Neural cell (in vitro differentiated cells): ENCODE measurements at regions not wholly inside any gene's neighbourhood (a gene's known extent, or its start where the extent isn't known, plus 50 kb on each side); places are given as distances from the start of the nearest gene placed in this dataset.

Experiments used
- H2AFZ ChIP-seq: fragments of 200-600, 300-800 bp; sonication (generic), shearing (Covaris generic); 2 replicates; pipeline ENCODE4 v1.6.0; 2014; ENCODE audit warnings: low read depth, mild to moderate bottlenecking, antibody characterized with exemption, low read length, moderate library complexity
- H3F3A ChIP-seq: fragments of 200-600 bp; shearing (Covaris generic); 2 replicates; pipeline ENCODE4 v1.6.1; 2016; ENCODE audit warnings: mild to moderate bottlenecking, moderate library complexity, mixed read lengths, antibody characterized with exemption, low read length; ENCODE audit not compliant: insufficient read depth, poor library complexity, severe bottlenecking
- H3K27ac ChIP-seq: fragments of 200-600, 300-800 bp; sonication (generic), shearing (Covaris generic); 2 replicates; pipeline ENCODE4 v1.5.1; 2014; ENCODE audit warnings: mild to moderate bottlenecking, low read length, moderate library complexity
- H3K27me3 ChIP-seq: fragments of 300-800, 200-600 bp; sonication (generic), shearing (Covaris generic); 2 replicates; pipeline ENCODE4 v1.6.0; 2014; ENCODE audit warnings: mild to moderate bottlenecking, low read depth, low read length, moderate library complexity; ENCODE audit not compliant: insufficient read depth
- H3K36me3 ChIP-seq: fragments of 300-800, 200-600 bp; sonication (generic), shearing (Covaris generic); 2 replicates; pipeline ENCODE4 v1.5.1; 2014; ENCODE audit warnings: mild to moderate bottlenecking, antibody characterized with exemption, low read length, moderate library complexity; ENCODE audit not compliant: insufficient read depth
- H3K4me2 ChIP-seq: fragments of 300-800, 200-600 bp; sonication (generic), shearing (Covaris generic); 2 replicates; pipeline ENCODE4 v1.6.0; 2014; ENCODE audit warnings: mild to moderate bottlenecking, low read length
- H3K4me3 ChIP-seq: fragments of 300-800, 200-600 bp; sonication (generic), shearing (Covaris generic); 2 replicates; pipeline ENCODE4 v1.5.1; 2014; ENCODE audit warnings: mild to moderate bottlenecking, low read length, moderate library complexity
- H3K79me2 ChIP-seq: fragments of 200-600 bp; shearing (Covaris generic); replicated peaks from 2 replicates; pipeline ENCODE4 v1.6.0; 2014; ENCODE audit warnings: mild to moderate bottlenecking, low read length, moderate library complexity; ENCODE audit not compliant: insufficient read depth
- H3K9ac ChIP-seq: fragments of 300-800, 200-600 bp; sonication (generic), shearing (Covaris generic); 2 replicates; pipeline ENCODE4 v1.6.1; 2016; ENCODE audit warnings: mild to moderate bottlenecking, low read length, mixed read lengths
- H3K9me2 ChIP-seq: fragments of 200-600 bp; shearing (Covaris generic); 2 replicates; pipeline ENCODE4 v1.6.1; 2016; ENCODE audit warnings: mild to moderate bottlenecking, low read length, mixed read lengths; ENCODE audit not compliant: insufficient read depth
- H3K9me3 ChIP-seq: fragments of 200-600, 300-800 bp; sonication (generic), shearing (Covaris generic); 2 replicates; pipeline ENCODE4 v1.6.1; 2016; ENCODE audit warnings: mild to moderate bottlenecking, mixed run types, low read length, moderate library complexity, mixed read lengths
- H4K20me1 ChIP-seq: fragments of 200-600 bp; shearing (Covaris generic); 2 replicates; pipeline ENCODE4 v1.6.1; 2016; ENCODE audit warnings: mild to moderate bottlenecking, mixed run types; ENCODE audit not compliant: insufficient read depth
- CTCF ChIP-seq: fragments of 450-650 bp; IDR thresholded peaks from 2 replicates; pipeline ENCODE4 v1.5.1; 2014; ENCODE audit warnings: antibody characterized with exemption, mild to moderate bottlenecking, moderate library complexity; ENCODE audit not compliant: poor library complexity, severe bottlenecking
- EP300 ChIP-seq: fragments of 450-650 bp; conservative IDR thresholded peaks from 2 replicates; pipeline ENCODE4 v1.6.1; 2014; ENCODE audit warnings: antibody characterized with exemption, mild to moderate bottlenecking, moderate library complexity; ENCODE audit not compliant: poor library complexity, severe bottlenecking
- EZH2 ChIP-seq: fragments of 200-600, 300-800 bp; shearing (Covaris generic), sonication (generic); IDR thresholded peaks from 2 replicates; pipeline ENCODE4 v1.6.1; 2014; ENCODE audit warnings: antibody characterized with exemption, low read length, borderline replicate concordance, mild to moderate bottlenecking; ENCODE audit not compliant: insufficient read depth, poor library complexity, severe bottlenecking
- MXI1 ChIP-seq: fragments of 450-650 bp; conservative IDR thresholded peaks from 2 replicates; pipeline ENCODE4 v1.6.1; 2014; ENCODE audit warnings: antibody characterized with exemption, mild to moderate bottlenecking; ENCODE audit not compliant: poor library complexity, severe bottlenecking
- POLR2AphosphoS5 ChIP-seq: IDR thresholded peaks from 2 replicates; pipeline ENCODE4 v1.6.1; 2012
- RAD21 ChIP-seq: fragments of 450-650 bp; conservative IDR thresholded peaks from 2 replicates; pipeline ENCODE4 v1.6.1; 2014; ENCODE audit warnings: antibody characterized with exemption, mild to moderate bottlenecking, moderate library complexity
- REST ChIP-seq: IDR thresholded peaks from 2 replicates; pipeline ENCODE4 v1.6.1; 2012; ENCODE audit warnings: borderline replicate concordance
- SMC3 ChIP-seq: fragments of 450-650 bp; conservative IDR thresholded peaks from 2 replicates; pipeline ENCODE4 v1.6.1; 2014; ENCODE audit warnings: antibody characterized with exemption, mild to moderate bottlenecking, moderate library complexity; ENCODE audit not compliant: poor library complexity
- TAF1 ChIP-seq: IDR thresholded peaks from 2 replicates; pipeline ENCODE4 v1.6.1; 2012; ENCODE audit warnings: low read depth

GRCh38 chr13:105692769-105693168, 842.7 kb downstream of the EFNB2 start:
- Histone ChIP-seq H3K27ac (no peak overlapping the region), H2AFZ (no peak overlapping the region), H3K79me2 (no peaks in the 10 kb centered on the region), H3K4me3 (no peak overlapping the region), H3K9ac (no peak overlapping the region), H3K9me3 (no peaks in the 10 kb centered on the region), H3F3A (no peaks in the 10 kb centered on the region), H4K20me1 (no peaks in the 10 kb centered on the region), H3K9me2 (no peaks in the 10 kb centered on the region), H3K36me3 (no peaks in the 10 kb centered on the region), H3K4me2 (no peak overlapping the region), H3K27me3 (no peaks in the 10 kb centered on the region)
- TF ChIP-seq RAD21 = no peak

GRCh38 chr13:105684216-105684615, 851.2 kb downstream of the EFNB2 start:
- no peak overlapping the region for H3K4me2 ChIP-seq
- H3K9me2 ChIP-seq = no peaks in the 10 kb centered on the region
- no peaks in the 10 kb centered on the region for H3K36me3 ChIP-seq
- H4K20me1 ChIP-seq = no peaks in the 10 kb centered on the region
- no peaks in the 10 kb centered on the region for H3F3A ChIP-seq
- no peaks in the 10 kb centered on the region for H3K9me3 ChIP-seq
- H3K9ac ChIP-seq = no peak overlapping the region
- TF ChIP-seq MXI1 = no peak
- no peak for TF ChIP-seq REST
- TF ChIP-seq CTCF = no peak
- TF ChIP-seq SMC3 = no peak
- no peak for TF ChIP-seq POLR2AphosphoS5
- no peak for TF ChIP-seq EP300
- no peak for TF ChIP-seq TAF1
- TF ChIP-seq EZH2 = no peak
- TF ChIP-seq RAD21 = no peak
- no peak overlapping the region for H3K27ac ChIP-seq
- no peak overlapping the region for H3K4me3 ChIP-seq
- no peaks in the 10 kb centered on the region for H3K27me3 ChIP-seq
- no peak overlapping the region for H2AFZ ChIP-seq
- H3K79me2 ChIP-seq = no peaks in the 10 kb centered on the region

GRCh38 chr13:105679838-105680237, 855.6 kb downstream of the EFNB2 start:
- Histone ChIP-seq H3K9me2 (no peaks in the 10 kb centered on the region), H3K9ac (no peak overlapping the region)

More at GRCh38 chr13:105679838-105680237, 855.6 kb downstream of the EFNB2 start:
- no peaks in the 10 kb centered on the region for H3K79me2 ChIP-seq
- no peaks in the 10 kb centered on the region for H4K20me1 ChIP-seq
- H3K27me3 ChIP-seq = no peaks in the 10 kb centered on the region
- H3K4me3 ChIP-seq = no peak overlapping the region
- no peak for TF ChIP-seq RAD21
- TF ChIP-seq REST = no peak
- TF ChIP-seq MXI1 = no peak
- no peak for TF ChIP-seq TAF1
- TF ChIP-seq POLR2AphosphoS5 = no peak
- no peak for TF ChIP-seq CTCF
- TF ChIP-seq EZH2 = no peak
- TF ChIP-seq EP300 = no peak
- TF ChIP-seq SMC3 = no peak
- no peak overlapping the region for H3K4me2 ChIP-seq
- no peaks in the 10 kb centered on the region for H3K36me3 ChIP-seq
- no peak overlapping the region for H3K27ac ChIP-seq
- no peaks in the 10 kb centered on the region for H3F3A ChIP-seq
- H3K9me3 ChIP-seq = no peaks in the 10 kb centered on the region
- no peak overlapping the region for H2AFZ ChIP-seq
